ENCODE measurements at regions not wholly inside any gene's neighbourhood (a gene's known extent, or its start where the extent isn't known, plus 50 kb on each side); places are given as distances from the start of the nearest gene placed in this dataset.

DNA sequence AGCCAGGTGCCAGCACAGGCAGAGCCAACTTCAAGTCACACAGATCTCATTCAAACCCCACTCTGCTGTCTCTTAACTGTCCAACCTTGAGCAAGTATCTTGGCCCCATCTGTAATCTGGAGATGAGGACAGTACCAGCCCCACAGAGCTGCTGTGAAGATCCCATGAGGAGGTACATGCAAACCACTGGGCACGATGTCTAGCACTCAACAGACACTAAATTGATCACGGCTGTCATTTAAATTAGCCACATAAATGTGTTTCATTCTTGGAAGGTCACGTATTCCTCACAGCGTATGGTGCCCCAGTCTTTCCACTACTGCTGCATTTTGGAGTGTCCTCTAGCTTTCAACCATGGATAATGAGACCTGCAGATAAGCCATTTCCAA is 167.6 kb upstream of the ID2 start:
- no peak for DNase-seq (ENCODE audit: low read depth in 2 of 2, low spot score in 1 of 2)

DNA sequence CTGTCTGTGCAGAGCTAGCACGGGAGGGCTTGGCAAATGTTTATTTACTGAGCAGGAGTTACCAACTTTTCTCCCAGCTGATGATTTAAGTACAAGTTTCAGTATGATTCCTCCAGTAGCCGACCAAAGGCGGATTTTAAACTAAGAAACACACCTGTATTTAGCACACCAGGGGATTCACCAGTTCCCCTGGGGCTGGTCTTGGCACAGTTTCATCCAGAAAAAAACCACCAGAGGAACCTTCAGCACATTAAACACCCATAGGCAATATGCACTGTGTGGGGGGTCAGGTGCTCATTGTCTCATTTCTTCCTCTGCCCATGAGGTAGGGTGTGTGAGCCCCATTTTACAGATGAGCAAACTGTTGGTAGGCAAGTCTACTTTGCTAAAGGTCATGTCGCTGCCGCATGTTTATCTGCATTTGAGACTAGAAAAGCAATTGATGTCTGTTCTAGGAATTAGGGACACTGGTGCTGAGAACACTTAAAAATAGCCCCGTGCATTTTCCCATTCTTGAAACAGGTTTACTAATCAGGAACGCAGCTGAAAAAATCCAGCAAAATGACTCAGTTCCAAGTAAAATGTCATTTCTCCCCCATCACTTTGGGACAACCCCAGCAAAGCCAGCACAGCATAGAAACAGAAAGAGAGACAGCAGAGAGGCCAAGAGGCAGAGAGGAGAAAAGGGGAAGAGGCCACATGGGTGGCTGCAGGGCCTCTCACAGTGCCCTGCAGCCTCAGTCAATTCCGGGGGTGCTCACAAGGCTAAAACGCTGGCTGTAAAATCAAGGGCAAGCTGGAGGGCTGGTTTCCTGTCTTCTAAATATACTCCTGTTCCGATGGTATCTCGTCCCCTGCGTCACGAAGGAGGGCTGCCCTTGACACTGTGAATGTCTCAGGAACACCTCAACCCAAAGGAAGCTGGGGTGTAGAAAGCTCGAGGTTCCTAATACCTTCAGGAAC is 166.8 kb upstream of the ID2 start:
- DNase-seq (ENCODE audit: low read depth in 2 of 2, low spot score in 1 of 2), result peak; percentile 9 to 32

DNA sequence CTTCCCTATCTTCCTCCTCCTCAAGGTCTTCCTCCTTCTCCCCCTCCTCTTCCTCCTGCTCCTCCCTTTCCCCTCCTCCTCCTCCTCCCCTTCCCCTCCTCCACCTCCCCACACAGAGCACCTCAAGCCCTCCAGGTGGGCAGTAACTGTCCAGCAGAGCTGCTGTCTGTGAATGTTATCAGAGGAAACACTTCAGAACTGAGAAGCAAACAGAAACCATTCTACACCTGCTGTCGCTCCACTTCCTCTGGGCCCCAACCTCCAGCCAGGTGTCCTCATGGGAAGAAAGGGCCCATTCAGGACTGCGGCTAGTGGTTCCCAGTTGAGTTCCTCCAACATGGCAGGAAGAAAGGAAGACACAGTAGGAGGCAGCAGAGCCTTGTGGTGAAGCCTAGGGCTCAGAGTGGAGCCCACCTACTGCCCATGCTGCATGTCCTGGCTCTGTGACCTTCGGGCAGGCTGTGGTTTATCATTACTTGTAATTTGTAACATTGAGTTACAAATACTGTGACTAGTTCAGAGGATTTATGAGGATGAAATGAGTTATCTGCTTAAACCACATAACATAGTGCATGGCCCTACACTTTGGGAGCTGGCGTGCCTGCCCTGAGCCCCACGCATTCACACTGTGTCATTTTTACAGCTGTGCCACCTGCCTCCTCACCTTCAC is 165.9 kb upstream of the ID2 start:
- no peak for DNase-seq (ENCODE audit: low read depth in 2 of 2, low spot score in 1 of 2)

DNA sequence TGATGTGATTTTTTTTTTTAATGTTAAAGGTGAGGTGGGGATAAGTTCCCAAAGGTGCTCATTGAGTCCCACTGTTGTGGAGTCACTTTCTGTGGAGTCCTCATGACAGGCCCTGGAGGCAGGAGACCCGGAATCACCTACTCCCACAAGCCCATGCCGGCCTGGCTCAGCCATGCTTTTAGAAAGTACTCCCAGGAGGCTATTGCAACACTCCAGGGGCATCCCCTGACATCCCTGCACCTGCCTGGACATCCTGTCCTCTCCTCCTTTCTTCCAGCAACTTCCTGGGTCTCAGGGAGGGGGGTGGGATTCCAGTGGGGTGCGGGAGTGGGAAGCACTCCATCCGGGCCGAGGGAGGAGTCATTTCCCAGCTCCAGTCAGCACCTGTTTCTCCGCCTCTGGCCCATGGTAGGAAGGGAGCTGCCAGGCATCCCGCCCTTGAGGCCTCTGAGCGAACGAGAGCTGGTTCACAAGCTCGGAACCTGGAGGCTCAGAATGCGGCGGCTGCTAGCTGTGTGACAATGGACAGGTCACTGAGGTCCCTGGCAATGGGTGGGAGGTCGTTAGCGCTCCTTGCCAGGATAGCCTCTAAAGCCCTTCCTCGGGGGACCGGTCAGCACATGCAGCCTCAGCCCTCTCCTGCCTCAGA is 163.9 kb upstream of the ID2 start:
- DNase-seq (ENCODE audit: low read depth in 2 of 2, low spot score in 1 of 2), result no peak

DNA sequence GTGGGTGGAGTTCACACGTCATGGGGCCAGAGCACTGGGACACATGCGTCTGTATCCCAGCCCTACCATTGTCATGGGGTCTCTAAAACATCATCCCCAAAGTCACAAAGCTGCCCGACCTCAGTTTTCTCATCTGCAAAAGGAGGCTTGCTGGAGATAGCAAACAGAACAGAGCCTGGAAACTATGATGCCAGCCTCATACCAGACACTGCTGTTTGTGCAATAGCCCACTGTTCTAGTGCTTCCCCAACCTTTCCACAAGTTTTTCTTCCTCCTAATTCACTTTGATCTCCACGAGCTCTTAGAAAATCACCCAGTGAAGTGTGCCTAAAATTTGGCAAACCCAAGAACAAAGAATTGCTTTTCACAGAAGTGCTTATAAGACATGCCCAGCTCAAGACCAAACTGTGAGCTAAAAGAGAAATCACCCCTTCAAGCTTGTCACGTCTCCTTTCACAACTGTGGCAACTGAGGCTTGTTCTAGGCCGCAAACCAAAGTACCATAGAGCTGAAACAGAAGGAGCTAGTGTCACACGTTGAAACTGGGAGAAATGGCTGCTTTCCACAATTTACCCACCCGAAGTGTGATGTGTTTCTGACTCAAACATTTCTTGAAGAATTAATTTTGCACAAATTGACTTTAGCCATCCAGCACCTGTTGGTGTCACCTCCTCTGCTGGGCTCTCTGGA is 162.7 kb upstream of the ID2 start:
- no peak for DNase-seq (ENCODE audit: low read depth in 2 of 2, low spot score in 1 of 2)

DNA sequence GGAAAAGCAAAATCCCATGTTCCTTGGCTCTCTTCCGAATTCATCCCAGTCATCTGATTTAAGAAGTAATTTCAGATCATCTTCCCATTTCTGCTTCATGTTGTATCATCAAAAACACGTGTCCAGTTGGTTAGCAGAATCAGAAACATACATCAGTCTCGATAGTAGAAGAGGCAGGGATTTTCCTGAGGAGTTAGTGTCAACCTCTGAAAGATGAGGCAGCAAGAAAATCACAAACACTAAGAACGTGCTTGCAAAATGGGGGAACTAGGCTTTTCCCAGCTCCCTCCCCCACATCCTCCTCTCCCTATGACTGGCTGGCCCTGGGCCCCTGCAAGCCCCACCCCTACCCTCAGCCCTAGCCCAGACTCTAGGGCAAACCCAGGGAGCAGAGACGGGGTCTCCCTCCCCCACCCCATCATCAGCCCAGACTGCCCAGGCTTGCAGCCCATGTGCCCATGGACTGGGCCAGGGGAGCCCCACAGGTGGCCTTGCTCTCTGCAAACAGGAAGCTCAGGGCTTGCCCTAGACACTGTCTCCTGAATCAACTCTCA is 161.0 kb upstream of the ID2 start:
- DNase-seq (ENCODE audit: low read depth in 2 of 2, low spot score in 1 of 2), result no peak

DNA sequence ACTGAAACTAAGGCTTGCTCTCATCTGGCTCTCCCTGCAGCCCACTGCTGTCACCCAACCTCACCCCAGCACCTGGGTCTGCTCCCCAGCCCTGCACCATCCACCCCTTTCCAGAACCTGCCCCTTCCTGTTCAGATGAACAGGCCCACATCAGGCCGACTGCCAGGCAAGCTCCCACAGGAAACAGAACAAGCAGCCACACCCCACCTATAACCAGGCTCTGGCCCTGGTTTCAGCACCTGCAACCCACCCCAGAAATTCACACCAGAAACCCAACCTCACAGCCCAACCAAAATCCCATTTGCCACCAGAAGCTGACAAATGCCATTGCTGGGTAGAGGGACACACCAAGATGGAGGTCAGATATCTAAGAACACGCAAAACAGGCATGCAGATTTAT is 159.2 kb upstream of the ID2 start:
- DNase-seq (ENCODE audit: low read depth in 2 of 2, low spot score in 1 of 2), result no peak

DNA sequence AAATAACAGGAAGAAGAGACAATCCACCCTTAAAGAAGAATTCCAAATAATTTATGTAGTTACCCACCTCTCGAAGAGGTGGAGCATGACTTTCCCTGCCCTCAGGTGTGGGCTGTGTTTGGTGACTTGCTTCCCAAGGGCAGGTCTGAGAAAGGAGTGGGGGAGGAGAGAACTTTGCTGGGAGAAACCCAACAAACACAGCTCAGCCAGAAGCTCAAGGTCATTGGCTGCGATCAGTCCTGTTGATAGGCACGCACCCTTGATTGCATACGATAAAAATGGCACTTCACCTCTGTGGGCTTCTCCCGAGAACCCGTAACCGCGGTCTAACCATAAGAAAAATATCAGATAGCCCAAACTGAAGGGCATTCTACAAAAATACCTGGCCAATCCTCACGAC is 157.5 kb upstream of the ID2 start:
- no peak for DNase-seq (ENCODE audit: low read depth in 2 of 2, low spot score in 1 of 2)

DNA sequence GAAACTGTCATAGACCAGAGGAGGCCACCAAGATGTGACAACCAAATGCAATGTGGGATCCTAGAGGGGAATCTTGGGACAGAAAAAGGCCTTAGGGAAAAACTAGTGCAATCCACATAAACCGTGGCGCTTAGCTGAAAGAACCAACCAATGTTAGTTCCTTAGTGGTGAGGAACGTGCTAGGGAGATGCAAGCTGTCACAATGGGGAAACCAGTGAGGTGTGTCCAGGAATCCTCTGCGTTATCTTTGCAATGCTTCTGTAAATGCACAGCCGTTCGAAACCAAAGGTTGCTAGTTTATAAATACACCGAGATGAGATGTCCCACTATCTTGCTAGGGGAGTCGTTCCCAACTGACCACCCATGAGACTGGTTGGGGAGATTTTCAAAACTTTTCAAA is 157.0 kb upstream of the ID2 start:
- DNase-seq (ENCODE audit: low read depth in 2 of 2, low spot score in 1 of 2), result no peak

DNA sequence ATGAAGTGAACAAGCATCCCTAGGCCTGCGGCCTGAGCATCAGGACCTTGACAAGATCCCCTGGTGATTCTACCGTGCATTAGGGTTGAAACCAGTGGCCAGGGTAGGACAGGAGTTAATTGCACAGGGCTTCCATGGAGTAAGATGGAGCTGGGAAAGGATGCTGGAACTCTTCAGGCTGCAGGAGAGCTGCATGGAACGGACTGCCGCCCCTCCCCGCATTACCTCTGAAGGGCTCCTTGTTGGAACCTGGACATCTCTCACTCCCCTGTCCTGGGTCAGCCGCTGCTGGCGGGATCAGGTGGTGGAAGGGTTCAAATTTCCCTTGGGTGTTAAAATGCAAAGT is 156.6 kb upstream of the ID2 start:
- no peak for DNase-seq (ENCODE audit: low read depth in 2 of 2, low spot score in 1 of 2)

DNA sequence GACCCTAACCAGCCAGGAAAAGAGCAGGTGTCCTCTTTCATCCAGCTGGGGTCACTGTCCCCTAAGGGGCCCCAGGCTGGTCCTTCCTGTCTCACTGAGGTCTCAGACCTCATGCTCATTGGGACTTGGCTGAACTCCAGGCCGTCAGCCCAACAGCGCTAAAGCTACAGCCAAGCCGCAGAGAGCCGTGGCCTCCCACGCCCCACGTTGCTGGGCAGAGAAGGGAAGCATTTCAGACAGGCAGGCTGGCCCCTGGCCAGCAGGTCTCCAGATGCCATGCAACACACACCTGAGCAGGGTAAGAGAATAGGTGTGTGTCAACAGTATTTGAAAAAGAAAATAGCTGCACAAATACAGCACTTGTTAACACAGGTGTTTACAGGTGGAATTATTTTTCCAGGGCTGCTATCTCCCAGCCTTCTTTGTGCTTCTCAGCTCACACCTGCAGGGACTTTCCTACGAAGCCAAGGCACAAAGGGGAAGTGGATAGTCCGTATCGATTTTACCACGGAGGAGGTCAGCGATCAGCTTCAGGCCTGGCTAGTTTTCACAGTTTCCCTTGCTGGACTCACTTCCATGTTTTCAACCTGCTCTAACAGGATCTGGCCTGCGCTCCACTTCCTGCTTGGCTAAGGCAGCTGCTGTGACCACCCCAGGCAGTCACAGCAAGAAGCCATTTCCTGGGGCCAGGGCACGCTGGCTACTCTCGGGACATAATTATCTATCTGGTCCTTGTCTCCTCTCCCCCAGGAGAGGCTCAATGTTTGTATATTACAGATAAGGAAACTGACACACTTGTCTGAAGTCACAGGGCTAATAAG is 156.1 kb upstream of the ID2 start:
- DNase-seq (ENCODE audit: low read depth in 2 of 2, low spot score in 1 of 2), result no peak

DNA sequence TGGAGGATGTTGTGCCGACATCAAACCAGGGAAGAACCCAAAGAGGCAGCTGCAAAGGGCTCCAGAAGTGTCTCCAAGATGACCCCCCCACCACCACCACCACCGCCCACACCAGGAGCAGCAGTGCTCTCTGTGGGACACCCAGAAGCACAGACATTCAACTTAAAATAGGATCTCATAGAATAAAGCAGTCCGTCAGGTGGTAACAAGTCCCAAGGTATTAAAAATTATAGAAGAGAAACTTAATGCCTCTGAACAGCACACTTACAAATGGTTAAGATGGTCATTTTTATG is 155.5 kb upstream of the ID2 start:
- no peak for DNase-seq (ENCODE audit: low read depth in 2 of 2, low spot score in 1 of 2)

DNA sequence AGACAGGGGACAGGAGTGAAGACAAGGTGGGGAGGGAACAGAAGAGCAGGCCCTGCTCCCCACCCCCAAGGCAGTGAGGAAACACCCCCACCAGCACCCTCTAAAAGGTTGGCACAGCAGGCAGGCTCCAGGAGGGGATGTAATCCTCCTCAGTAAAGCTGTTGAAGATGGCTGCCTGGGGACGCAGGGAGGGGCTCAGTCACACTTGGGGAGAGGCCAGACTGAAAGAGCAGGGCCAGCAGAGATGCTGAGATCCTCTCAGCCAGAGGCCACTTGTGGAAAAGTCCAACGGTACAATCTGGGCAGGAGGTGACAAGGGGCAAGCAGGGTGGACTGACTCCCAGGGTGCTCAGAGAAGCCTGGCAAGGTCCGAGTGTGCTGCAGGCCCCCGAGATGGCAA is 154.8 kb upstream of the ID2 start:
- DNase-seq (ENCODE audit: low read depth in 2 of 2, low spot score in 1 of 2), result no peak

DNA sequence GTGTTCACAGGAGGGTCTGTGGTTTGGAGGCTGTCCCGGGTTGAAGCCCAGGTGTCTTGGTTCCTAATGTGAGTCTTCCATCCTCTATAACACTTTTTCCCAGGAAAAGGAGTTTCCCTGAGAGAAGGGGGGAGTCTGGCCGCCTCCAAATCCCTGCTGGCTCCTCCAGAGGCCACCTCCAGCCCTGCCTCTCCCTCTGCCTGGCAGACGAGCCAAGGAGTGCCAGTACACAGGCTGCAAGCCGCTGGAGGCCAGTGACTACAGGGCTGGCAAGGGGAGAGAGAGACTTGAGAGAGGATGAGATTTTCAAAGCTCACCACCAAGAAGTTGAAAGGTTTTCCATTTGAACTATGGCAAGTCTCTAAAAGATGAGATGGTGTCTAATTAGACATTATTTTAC is 154.2 kb upstream of the ID2 start:
- no peak for DNase-seq (ENCODE audit: low read depth in 2 of 2, low spot score in 1 of 2)

DNA sequence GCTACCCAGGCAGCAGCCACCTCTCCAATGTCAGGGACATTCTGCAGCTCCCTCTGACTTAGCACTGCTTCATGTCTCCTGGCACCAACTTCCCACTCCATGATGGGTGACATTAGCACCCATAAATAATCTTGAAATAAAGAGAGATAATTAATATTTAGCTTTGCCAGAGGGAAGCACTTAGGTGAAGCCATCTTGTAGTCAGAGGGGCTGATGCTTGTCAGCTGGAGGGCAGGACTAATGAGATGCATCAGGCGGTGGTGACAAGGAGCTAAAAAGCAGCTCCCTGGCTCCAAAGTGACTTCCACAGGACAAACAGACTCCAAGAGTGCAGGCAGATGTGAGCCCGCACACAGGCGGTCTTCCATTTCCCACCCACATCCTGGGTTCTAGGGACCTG is 153.0 kb upstream of the ID2 start:
- DNase-seq (ENCODE audit: low read depth in 2 of 2, low spot score in 1 of 2), result no peak

DNA sequence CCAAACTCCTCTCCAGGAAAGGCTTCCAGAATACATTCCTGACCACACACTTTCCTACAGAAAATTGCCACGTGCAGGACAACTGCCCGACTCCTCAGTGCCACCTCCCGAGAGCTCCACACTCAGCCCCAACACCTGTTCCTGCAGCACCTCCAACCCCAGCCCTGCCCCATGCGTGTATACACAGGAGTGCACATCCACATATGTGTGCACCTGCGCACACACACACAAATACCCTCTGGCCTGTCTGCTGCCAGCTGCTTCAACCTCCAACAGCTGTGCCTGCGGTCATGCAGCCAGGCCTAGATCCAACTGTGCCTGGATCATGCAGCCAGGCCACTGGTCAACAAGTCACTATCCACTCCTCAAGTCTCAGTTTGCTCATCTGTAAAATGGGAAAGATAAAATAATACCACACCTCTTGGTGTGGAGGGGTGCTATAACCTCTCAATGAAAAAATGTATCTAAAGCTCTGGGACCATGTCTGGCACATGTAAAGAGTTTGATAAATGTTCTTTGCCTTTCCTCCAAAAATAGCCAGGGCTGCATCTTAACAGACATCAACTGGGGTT is 152.1 kb upstream of the ID2 start:
- no peak for DNase-seq (ENCODE audit: low read depth in 2 of 2, low spot score in 1 of 2)

DNA sequence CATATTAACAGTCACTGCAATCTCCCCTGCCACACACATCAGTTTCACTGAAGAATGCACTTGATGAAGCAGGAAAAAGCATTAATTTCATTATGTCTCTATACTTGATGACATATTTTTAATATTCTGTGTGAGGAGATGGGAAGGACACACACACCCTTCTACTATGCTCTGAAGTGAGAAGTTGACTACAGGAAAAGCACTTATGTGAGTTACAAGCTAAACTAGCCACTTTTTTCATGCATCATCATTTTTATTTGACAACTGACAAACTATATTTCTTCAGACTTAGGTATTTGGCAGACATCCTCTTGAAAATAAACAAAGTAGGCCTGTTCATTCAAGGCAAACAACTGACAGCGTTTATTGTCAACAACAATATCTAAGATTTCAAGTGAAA is 150.4 kb upstream of the ID2 start:
- DNase-seq (ENCODE audit: low read depth in 2 of 2, low spot score in 1 of 2), result no peak

DNA sequence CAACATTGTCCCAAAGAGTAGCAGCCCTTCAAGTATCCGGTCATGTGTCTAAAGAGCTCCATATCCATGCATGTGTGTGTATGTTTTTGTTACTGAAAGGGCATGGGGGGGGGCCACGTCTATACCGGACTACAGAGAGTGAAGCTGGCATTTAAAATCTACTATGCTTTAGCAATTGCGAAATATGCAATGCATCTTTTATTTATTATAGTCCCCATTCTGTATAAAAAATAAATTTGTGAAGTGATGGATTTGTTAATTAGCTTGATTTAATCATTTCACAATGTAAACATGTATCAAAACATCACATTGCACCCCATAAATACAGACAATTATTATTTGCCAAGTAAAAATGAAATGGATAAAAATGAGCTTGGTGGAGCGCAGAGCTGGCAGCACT is 149.4 kb upstream of the ID2 start:
- no peak for DNase-seq (ENCODE audit: low read depth in 2 of 2, low spot score in 1 of 2)

DNA sequence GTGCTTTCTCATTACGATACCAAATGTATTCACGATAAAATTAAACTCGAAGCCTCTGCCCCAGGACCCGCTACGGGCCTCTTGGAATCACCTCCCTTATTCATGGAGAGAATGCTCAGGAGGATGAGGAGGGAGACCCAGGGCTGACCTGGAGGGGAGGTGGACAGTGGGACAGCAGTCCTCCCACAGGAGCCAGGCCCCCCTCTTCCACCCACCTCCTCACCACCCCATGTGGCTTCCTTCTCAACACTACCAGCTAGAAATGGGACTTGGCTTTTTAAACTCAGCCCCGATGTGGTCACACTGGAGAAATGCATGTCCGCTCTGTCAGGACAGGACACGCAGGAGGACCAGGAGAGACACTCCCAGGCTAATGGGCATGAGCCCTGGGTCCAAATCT is 147.9 kb upstream of the ID2 start:
- DNase-seq (ENCODE audit: low read depth in 2 of 2, low spot score in 1 of 2), result no peak

DNA sequence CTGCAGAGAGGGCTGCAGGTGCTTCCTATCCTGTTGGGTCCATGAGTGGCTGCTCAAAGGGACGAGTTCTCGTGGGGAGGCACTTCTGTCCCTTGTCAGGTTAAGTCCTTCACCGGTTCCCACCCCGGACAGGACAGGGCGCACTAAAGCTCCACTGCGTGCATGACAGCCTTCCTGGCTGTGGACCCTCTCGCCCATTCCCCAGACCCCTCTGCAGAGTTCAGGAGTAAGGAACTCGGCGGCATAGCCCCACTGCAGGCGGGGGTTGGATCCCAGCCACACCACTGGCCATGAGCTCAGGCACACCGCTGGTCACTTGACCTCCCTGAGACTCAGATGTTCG is 147.5 kb upstream of the ID2 start:
- no peak for DNase-seq (ENCODE audit: low read depth in 2 of 2, low spot score in 1 of 2)

All from stimulated activated CD8-positive, alpha-beta memory T cell treated with anti-CD3 and anti-CD28 coated beads, Interleukin-4, amount 100 ng/mL, for 4 hours (primary cell).